ENCODE measurements at regions not wholly inside any gene's neighbourhood (a gene's known extent, or its start where the extent isn't known, plus 50 kb on each side); places are given as distances from the start of the nearest gene placed in this dataset.

- no peak overlapping the region for H3K27ac Mint-ChIP-seq
- no peak overlapping the region for H3K4me3 Mint-ChIP-seq
- H3K27me3 Mint-ChIP-seq, result peaks cover 31% of the 10 kb centered on the region
- H3K36me3 Mint-ChIP-seq (ENCODE audit: low read depth), result no peaks in the 10 kb centered on the region
- no peak for ATAC-seq (replicated peaks)
- H3K9me3 Mint-ChIP-seq, result peaks cover 6% of the 10 kb centered on the region
- H3K4me1 Mint-ChIP-seq, result no peaks in the 10 kb centered on the region
Measured at GRCh38 chr18:51433881-51434280, 236.4 kb upstream of the MEX3C start.

DNA sequence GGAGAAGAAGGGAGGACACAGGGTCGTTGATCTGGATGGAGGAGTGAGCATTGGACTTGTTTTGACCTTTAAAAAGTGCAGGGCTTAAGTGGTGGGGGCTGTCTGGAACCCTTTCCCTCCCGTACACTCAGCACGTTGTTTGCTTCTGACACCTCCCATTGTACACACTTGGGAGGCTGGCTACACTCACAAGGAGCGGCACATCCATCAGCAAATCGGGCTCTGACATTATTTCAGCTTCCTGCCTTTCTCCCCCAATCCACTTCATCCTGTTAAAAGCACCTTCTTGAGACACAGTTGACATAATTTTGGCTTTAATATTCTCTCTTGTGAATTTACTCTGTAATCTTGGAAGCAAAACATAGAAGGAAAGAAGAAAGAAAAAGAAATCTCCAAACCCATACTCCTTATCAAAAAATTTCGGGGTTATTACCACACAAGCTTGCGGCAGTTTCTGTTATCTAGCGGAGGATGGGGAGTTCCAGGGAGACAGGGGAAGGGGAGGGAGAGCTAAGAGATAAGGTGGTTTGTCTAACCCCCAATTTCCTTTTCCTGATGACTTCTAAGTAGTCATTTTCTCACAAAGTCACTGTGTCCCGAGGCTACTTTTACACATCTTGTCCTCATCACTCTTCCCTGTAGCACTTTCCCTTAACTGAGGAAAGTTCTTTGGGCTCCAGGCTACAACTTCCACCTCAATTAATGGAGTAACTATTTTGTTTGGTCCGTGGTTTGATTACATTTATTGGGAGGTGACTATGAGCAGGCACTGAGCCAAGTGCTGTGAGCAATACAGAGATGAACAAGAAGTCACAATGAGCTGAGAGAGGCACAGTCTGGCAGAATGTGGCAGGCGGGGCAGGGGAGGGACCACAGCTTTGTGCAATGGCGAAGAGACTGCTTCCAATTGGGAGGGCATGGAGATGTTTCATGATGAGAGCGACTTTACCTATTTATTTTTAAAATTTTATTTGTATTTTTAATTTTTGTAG is 240.1 kb upstream of the MEX3C start:
- no peak for ATAC-seq (replicated peaks)
- no peaks in the 10 kb centered on the region for H3K4me1 Mint-ChIP-seq
- no peak overlapping the region for H3K27ac Mint-ChIP-seq
- no peaks in the 10 kb centered on the region for H3K36me3 Mint-ChIP-seq (ENCODE audit: low read depth)
- H3K9me3 Mint-ChIP-seq, result no peaks in the 10 kb centered on the region
- no peak overlapping the region for H3K4me3 Mint-ChIP-seq
- H3K27me3 Mint-ChIP-seq, result peaks cover 27% of the 10 kb centered on the region

- Mint-ChIP-seq H3K4me1 (no peaks in the 10 kb centered on the region), H3K9me3 (no peaks in the 10 kb centered on the region), H3K36me3 (ENCODE audit: low read depth) (no peaks in the 10 kb centered on the region), H3K4me3 (no peak overlapping the region), H3K27me3 (peaks cover 36% of the 10 kb centered on the region), H3K27ac (no peak overlapping the region)
- ATAC-seq (replicated peaks), result no peak
Measured at GRCh38 chr18:51438797-51439350, 241.4 kb upstream of the MEX3C start.

DNA sequence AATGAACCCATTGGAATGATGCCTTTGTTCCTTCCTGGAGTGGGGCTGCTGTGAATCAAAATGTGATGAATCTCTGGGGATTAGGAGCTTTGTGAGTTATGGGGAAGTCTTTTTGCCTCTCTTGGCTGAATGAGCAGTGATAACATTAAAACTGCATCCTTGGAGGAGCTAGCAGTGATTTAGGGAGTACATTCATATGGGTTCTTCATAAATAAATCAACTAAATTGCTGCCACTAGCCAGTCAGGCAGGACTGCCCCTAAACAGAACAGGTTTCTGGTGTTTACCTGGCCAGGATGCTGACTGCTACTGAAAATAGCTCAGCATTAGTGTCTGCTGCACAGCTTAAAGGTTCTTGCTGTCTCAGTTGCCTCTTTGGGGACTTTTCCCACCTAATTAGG is 244.5 kb upstream of the MEX3C start:
- Mint-ChIP-seq H3K36me3 (ENCODE audit: low read depth) (no peaks in the 10 kb centered on the region), H3K4me3 (no peak overlapping the region), H3K9me3 (no peaks in the 10 kb centered on the region), H3K27me3 (peaks cover 36% of the 10 kb centered on the region), H3K4me1 (no peaks in the 10 kb centered on the region), H3K27ac (no peak overlapping the region)
- no peak for ATAC-seq (replicated peaks)

DNA sequence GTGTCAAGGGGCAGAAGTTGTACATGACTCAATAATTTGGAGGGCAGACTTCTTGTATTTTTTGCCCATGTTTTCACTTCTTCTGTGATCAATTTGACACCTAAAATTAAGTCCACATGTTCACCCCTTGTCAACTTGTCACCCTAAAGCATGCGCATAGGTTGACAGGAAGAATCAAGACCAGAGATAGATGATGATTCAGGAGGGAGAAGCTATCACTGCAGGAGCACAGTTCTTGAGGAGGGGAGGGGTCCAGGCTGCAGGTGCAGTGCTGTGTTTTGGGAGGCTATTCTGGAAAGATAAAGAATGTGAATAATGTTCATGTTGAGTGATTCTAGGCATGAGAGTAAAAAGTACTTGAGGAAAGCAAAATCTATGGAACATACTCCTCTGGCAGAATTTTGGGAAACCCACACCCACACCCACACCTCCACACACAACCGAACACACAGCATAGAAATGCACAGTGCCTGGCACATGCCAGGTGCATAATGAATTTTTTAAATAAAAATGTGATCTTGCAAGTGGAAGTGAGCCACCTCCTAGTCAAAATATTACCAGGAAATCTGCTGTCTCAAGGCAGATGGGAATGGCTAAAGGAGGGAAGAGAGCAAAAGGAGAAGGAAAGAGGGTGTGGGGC is 249.2 kb upstream of the MEX3C start:
- H3K27me3 Mint-ChIP-seq, result peaks cover 28% of the 10 kb centered on the region
- H3K27ac Mint-ChIP-seq, result no peak overlapping the region
- H3K4me3 Mint-ChIP-seq, result no peak overlapping the region
- ATAC-seq (replicated peaks), result no peak
- no peaks in the 10 kb centered on the region for H3K9me3 Mint-ChIP-seq
- no peaks in the 10 kb centered on the region for H3K4me1 Mint-ChIP-seq
- no peaks in the 10 kb centered on the region for H3K36me3 Mint-ChIP-seq (ENCODE audit: low read depth)

DNA sequence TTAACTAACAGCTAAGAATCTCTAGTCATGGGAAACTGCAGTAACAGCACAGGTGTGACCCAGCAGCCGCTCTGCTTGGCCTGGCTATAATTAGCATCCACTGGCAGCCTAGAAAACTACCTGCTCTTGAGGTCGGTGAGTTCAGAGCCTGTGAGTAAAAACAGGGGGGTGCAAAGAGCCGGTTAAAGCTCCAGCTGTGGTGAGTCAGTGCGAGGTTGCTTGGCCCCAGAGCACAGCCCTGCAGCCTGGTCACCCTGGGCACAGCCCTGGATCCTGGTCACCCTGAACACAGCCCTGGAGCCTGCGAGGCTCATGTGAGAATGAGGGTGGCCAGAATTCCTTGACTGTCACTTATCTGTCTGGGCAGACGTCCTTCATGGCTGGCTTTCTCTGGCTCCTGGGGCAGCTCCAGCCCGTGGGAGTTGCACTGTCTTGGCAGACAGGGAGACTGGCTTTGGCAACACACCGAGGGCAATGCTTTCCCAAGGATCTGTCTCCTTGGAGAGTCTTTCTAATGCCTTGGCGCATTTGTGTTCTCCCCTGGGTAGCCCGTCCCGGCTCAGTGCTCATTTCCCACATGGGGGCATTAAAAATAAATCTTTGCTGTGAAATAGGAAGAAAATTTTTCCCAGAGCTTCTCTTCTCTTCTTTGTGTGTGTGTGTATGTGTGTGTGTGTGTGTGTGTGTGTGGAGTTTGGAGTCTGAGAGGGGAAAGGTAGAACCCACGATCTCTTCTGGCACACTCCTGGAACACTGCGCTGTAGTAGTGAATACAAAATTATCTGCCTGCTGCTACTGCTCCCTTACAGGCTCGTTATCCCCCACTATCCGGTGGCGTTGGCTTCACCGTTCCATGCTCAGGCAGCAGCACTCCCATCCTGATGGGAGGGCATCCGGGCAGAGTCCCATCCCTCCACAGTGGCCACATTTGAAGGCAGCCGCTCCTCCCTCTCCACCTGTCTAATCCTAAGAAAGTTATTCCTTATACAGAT is 250.2 kb upstream of the MEX3C start:
- H3K27me3 Mint-ChIP-seq, result peaks cover 25% of the 10 kb centered on the region

GRCh38 chr18:51448949-51449348 is 251.5 kb upstream of the MEX3C start:
- Mint-ChIP-seq H3K9me3 (no peaks in the 10 kb centered on the region), H3K4me1 (no peaks in the 10 kb centered on the region), H3K4me3 (no peak overlapping the region)

More for the DNA sequence above, 250.2 kb upstream of the MEX3C start:
- H3K9me3 Mint-ChIP-seq, result no peaks in the 10 kb centered on the region
- no peak overlapping the region for H3K4me3 Mint-ChIP-seq
- H3K27ac Mint-ChIP-seq, result no peak overlapping the region
- H3K36me3 Mint-ChIP-seq (ENCODE audit: low read depth), result no peaks in the 10 kb centered on the region
- no peaks in the 10 kb centered on the region for H3K4me1 Mint-ChIP-seq
- no peak for ATAC-seq (replicated peaks)

GRCh38 chr18:51453594-51453993 is 256.1 kb upstream of the MEX3C start:
- Mint-ChIP-seq H3K4me1 (no peaks in the 10 kb centered on the region), H3K9me3 (no peaks in the 10 kb centered on the region), H3K27ac (no peak overlapping the region), H3K27me3 (peaks cover 11% of the 10 kb centered on the region), H3K4me3 (no peak overlapping the region), H3K36me3 (ENCODE audit: low read depth) (no peaks in the 10 kb centered on the region)
- ATAC-seq (replicated peaks), result no peak

More at GRCh38 chr18:51448949-51449348, 251.5 kb upstream of the MEX3C start:
- H3K36me3 Mint-ChIP-seq (ENCODE audit: low read depth), result no peaks in the 10 kb centered on the region
- peaks cover 13% of the 10 kb centered on the region for H3K27me3 Mint-ChIP-seq
- no peak for ATAC-seq (replicated peaks)
- H3K27ac Mint-ChIP-seq, result no peak overlapping the region

DNA sequence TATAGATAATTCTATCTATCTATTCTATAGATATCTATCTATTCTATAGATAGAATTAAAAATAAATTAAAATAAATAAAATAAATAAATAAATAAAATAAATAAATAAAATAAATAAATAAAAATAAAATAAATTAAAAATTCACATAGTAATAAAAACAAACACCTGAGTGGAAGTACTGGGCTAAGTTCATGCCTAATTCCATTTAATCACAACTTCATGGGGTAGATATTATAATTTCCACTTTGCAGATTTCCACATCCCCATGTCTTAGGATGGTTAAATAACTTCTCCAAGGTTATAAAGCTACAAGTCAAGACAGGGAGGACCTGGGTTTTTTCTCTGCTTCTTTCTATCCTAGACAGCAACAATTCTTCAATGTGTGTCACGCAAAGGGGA is 261.4 kb upstream of the MEX3C start:
- Mint-ChIP-seq H3K36me3 (ENCODE audit: low read depth) (no peaks in the 10 kb centered on the region), H3K4me1 (no peaks in the 10 kb centered on the region), H3K27ac (no peak overlapping the region), H3K9me3 (no peaks in the 10 kb centered on the region), H3K27me3 (peaks cover 11% of the 10 kb centered on the region), H3K4me3 (no peak overlapping the region)
- no peak for ATAC-seq (replicated peaks)

DNA sequence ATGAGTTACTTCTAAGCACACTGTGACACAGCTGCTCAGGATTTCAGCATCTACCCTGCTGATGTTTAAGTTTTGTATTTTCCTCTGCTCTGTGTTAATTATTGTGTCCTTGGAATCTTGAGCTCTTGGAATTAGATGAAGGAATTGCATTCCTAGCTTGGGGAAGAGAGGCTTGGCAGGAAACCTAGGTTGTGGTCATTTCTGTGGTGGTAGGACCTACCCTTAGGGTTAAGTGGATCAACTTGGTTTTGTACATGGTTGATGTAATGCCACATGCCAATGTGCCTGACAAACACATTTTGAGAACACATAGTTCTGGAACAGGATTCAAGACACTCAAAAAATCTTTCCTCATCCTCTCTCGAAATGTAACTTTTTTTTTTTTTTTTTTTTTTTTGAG is 264.5 kb upstream of the MEX3C start:
- H3K4me1 Mint-ChIP-seq, result no peaks in the 10 kb centered on the region

DNA sequence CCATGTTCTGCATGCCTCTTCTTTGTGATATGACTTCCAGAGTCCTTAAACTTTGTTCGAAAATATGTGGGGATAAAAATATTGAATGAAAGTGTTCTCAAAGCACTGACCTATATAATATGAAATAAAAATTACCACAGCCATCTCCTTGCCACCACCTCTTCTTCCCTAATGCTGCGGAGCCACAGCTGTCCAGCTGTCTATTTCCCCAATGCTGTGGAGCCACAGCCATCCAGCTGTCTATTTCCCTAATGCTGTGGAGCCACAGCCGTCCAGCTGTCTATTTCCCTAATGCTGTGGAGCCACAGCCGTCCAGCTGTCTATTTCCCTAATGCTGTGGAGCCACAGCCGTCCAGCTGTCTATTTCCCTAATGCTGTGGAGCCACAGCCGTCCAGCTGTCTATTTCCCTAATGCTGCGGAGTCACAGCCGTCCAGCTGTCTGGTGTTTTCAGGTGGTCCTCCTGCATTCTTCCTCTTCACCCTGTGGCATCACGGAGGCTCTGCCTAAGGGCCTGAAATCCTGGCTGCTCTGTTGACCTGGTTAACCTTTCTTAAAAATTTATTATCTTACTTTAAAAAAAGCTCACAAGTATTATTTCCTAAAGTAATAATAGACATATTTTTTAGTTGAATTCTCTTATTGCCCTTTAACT is 266.1 kb upstream of the MEX3C start:
- H3K27me3 Mint-ChIP-seq, result peaks cover 4% of the 10 kb centered on the region
- no peaks in the 10 kb centered on the region for H3K9me3 Mint-ChIP-seq
- no peak overlapping the region for H3K4me3 Mint-ChIP-seq
- no peaks in the 10 kb centered on the region for H3K4me1 Mint-ChIP-seq
- H3K27ac Mint-ChIP-seq, result no peak overlapping the region
- ATAC-seq (replicated peaks), result no peak
- H3K36me3 Mint-ChIP-seq (ENCODE audit: low read depth), result no peaks in the 10 kb centered on the region

More for the DNA sequence above, 264.5 kb upstream of the MEX3C start:
- Mint-ChIP-seq H3K4me3 (no peak overlapping the region), H3K27me3 (peaks cover 4% of the 10 kb centered on the region), H3K36me3 (ENCODE audit: low read depth) (no peaks in the 10 kb centered on the region), H3K27ac (no peak overlapping the region), H3K9me3 (no peaks in the 10 kb centered on the region)
- ATAC-seq (replicated peaks), result no peak

DNA sequence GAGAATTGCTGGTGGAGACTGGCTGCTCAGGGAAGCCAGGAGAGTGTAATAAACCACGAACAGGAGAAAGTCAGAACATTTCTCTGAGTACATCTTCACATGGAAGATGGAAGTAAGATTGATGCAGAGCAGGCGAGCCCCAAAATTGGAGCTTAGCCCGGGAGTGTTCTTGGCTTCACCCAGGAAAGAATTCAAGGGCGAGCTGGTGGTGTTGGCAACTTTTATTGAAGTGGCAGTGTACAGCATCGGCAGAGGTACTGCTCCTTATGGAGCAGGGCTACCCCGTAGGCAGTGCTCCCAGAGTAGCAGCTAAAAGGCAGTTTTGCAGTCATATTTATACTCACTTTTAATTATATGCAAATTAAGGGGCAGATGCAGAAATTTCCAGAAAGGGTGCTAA is 281.4 kb upstream of the MEX3C start:
- ATAC-seq (replicated peaks), result no peak
- Mint-ChIP-seq H3K4me1 (no peaks in the 10 kb centered on the region), H3K27me3 (peaks cover 10% of the 10 kb centered on the region), H3K27ac (no peak overlapping the region), H3K36me3 (ENCODE audit: low read depth) (no peaks in the 10 kb centered on the region), H3K9me3 (no peaks in the 10 kb centered on the region), H3K4me3 (no peak overlapping the region)

DNA sequence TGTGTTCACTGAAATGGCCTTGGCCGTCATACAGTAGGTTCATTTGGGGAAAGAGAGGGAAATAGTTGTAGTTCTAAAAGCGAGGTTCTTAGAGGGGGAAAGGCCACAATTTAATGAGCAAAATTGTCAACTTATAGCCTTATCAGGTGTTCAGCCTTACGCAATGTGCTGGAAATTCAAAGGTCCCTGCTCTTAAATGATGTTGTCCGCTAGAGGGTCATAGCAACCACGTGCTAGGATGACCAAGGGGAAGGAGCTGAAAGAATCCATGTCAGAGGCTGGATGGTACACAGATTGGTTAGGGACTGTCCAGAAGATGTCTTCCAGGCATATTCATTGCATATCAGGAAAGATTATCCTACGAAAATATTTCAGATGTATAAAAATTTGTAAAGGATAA is 282.3 kb upstream of the MEX3C start:
- Mint-ChIP-seq H3K4me3 (no peak overlapping the region), H3K9me3 (no peaks in the 10 kb centered on the region), H3K36me3 (ENCODE audit: low read depth) (no peaks in the 10 kb centered on the region), H3K27ac (no peak overlapping the region), H3K27me3 (peaks cover 8% of the 10 kb centered on the region), H3K4me1 (no peaks in the 10 kb centered on the region)
- no peak for ATAC-seq (replicated peaks)

All from activated T-helper 17 cell treated with anti-CD3 and anti-CD28 coated beads, Interleukin-2, amount 50 U/mL, for 72 hours (primary cell).